ENCODE measurements at regions not wholly inside any gene's neighbourhood (a gene's known extent, or its start where the extent isn't known, plus 50 kb on each side); places are given as distances from the start of the nearest gene placed in this dataset.

GRCh38 chr11:80598905-80599304 is 1158.1 kb upstream of the TENM4 start:
- no peaks in the 10 kb centered on the region for H4K20me1 ChIP-seq (replicated peaks in 1 of 2; ENCODE audit: control insufficient read depth in 1 of 2, insufficient read depth in 2 of 2, low read length in 2 of 2)
- ChIA-PET POLR2A (ENCODE audit: partially characterized antibody) (no interaction called here), CTCF (ENCODE audit: partially characterized antibody) (interaction anchor here (1.0 kb wide), 1 partner anchor 271 kb away, joined by 3 read pairs; no protein-coding TSS in a partner anchor)
- H3K4me1 ChIP-seq (replicated peaks in 1 of 4; ENCODE audit: control insufficient read depth in 3 of 4, insufficient read depth in 4 of 4, low read length in 3 of 4), result no peaks in the 10 kb centered on the region
- H3K14ac ChIP-seq (ENCODE audit: insufficient read length), result no peak overlapping the region
- no peak overlapping the region for H3K56ac ChIP-seq (replicated peaks; ENCODE audit: insufficient read length, low read depth, low read length)
- no peak overlapping the region for H2BK15ac ChIP-seq (ENCODE audit: low read length)
- no peak overlapping the region for H2AK5ac ChIP-seq (ENCODE audit: low read depth, low read length)
- no peak overlapping the region for H3K18ac ChIP-seq (ENCODE audit: extremely low read depth, low read length)
- H2BK12ac ChIP-seq (ENCODE audit: low read depth, low read length), result no peak overlapping the region
- WGBS, 2 experiments (ENCODE audit: extremely low coverage in 1 of 2, insufficient coverage in 1 of 2, insufficient read length in 1 of 2, insufficient replicate concordance in 2 of 2, low coverage in 1 of 2, low lambda C conversion rate in 2 of 2, missing lambda C conversion rate in 1 of 2), result 94% methylated on average over 6 of the region's 6 CpGs; no CpG with 5 or more reads in 1 of the 2 experiments
- TF ChIP-seq CBX5 (IDR thresholded peaks at IDR 0.05; ENCODE audit: low read depth, low read length), result no peak
- no peak for TF ChIP-seq E2F6 (IDR thresholded peaks at IDR 0.05)
- no peak for TF ChIP-seq CTCF (IDR thresholded peaks at IDR 0.05; ENCODE audit: control extremely low read depth in 1 of 3, insufficient read depth in 1 of 3, low read depth in 1 of 3, low read length in 3 of 3)
- H3K27ac ChIP-seq (ENCODE audit: low read depth, low read length), result no peak overlapping the region
- H3K9ac ChIP-seq (replicated peaks in 1 of 4; ENCODE audit: extremely low read depth in 1 of 4, low read depth in 3 of 4, low read length in 3 of 4), result no peak overlapping the region
- FAIRE-seq, result no peak
- no peaks in the 10 kb centered on the region for H3K36me3 ChIP-seq (ENCODE audit: control insufficient read depth in 2 of 4, insufficient read depth in 4 of 4, low read length in 3 of 4)
- H4K91ac ChIP-seq (replicated peaks; ENCODE audit: insufficient read length, low read length), result no peak overlapping the region
- H2BK5ac ChIP-seq (ENCODE audit: low read depth, low read length), result no peak overlapping the region
- H3K23me2 ChIP-seq (ENCODE audit: low read depth, low read length), result no peaks in the 10 kb centered on the region
- no peak overlapping the region for H2BK120ac ChIP-seq (replicated peaks; ENCODE audit: low read depth, low read length)
- H2AFZ ChIP-seq (ENCODE audit: low read length), result peak overlapping the region; percentile 62
- no peaks in the 10 kb centered on the region for H3K27me3 ChIP-seq (replicated peaks in 1 of 4; ENCODE audit: control insufficient read depth in 3 of 4, extremely low read depth in 1 of 4, insufficient read depth in 3 of 4, low read length in 3 of 4)
- no peaks in the 10 kb centered on the region for H3K79me1 ChIP-seq (ENCODE audit: low read depth, low read length)
- H2BK20ac ChIP-seq (ENCODE audit: low read length), result no peak overlapping the region
- H3K4me2 ChIP-seq (ENCODE audit: insufficient read depth in 1 of 2, low read depth in 2 of 2, low read length in 2 of 2), result no peak overlapping the region
- no peak for DNase-seq (ENCODE audit: low read depth in 1 of 2, low spot score in 2 of 2)
- H4K5ac ChIP-seq (ENCODE audit: insufficient read length, low read depth, low read length), result no peak overlapping the region
- H3K4ac ChIP-seq (replicated peaks; ENCODE audit: insufficient read length, low read depth, low read length), result no peak overlapping the region
- H3K9me3 ChIP-seq (ENCODE audit: insufficient read depth in 2 of 2, low read depth in 1 of 2, low read length in 1 of 2), result no peaks in the 10 kb centered on the region
- H3K23ac ChIP-seq (ENCODE audit: insufficient read length), result no peak overlapping the region
- no peaks in the 10 kb centered on the region for H3K79me2 ChIP-seq (ENCODE audit: control insufficient read depth in 1 of 2, insufficient read depth in 2 of 2, low read length in 2 of 2)
- H4K8ac ChIP-seq (ENCODE audit: extremely low read depth, insufficient read depth, low read length), result no peak overlapping the region
- H3K4me3 ChIP-seq (ENCODE audit: extremely low read depth in 1 of 4, insufficient read depth in 2 of 4, low read depth in 3 of 4, low read length in 4 of 4), result no peak overlapping the region

Measured in H1 (cell line).